Adrenal gland (tissue), 5 donors: ENCODE measurements at regions not wholly inside any gene's neighbourhood (a gene's known extent, or its start where the extent isn't known, plus 50 kb on each side); places are given as distances from the start of the nearest gene placed in this dataset.

Experiments used
- CTCF ChIP-seq, 6 experiments: fragments of 450-650 bp in 4 of 6; fragments of 200-600 bp in 2 of 6; sonication (generic) in 1 of 6; IDR thresholded peaks; 1 replicate in 5 of 6; 2 replicates in 1 of 6; pipeline versions ENCODE4 v1.5.1 to v1.8.0; 2016 to 2021; ENCODE audit warnings: antibody characterized with exemption in 6 of 6, mild to moderate bottlenecking in 2 of 6, moderate library complexity in 1 of 6
- POLR2A ChIP-seq, 2 donors: fragments of 450-650 bp; IDR thresholded peaks; one replicate each; pipeline ENCODE4 v1.6.1; 2017; ENCODE audit warnings: antibody characterized with exemption in 2 of 2, mild to moderate bottlenecking in 2 of 2, moderate library complexity in 1 of 2
- donor health status: DM: no; HTN: no; CAD: no.

- TF ChIP-seq CTCF (IDR thresholded peaks at IDR 0.05) (no peak), POLR2A (IDR thresholded peaks at IDR 0.05) (no peak)
These were observed 958.5 kb upstream of the MIR17HG start for GRCh38 chr13:90388887-90389452.
